NCI-H774 (cell line): ENCODE measurements at regions not wholly inside any gene's neighbourhood (a gene's known extent, or its start where the extent isn't known, plus 50 kb on each side); places are given as distances from the start of the nearest gene placed in this dataset.
A peak's percentile ranks its signal among the peaks of the same experiment; 100 is the strongest.

ENCODE experiments used
- DNase-seq: peaks from one replicate; lab custom pipeline; 2025; lab: John Stamatoyannopoulos, UW

DNA sequence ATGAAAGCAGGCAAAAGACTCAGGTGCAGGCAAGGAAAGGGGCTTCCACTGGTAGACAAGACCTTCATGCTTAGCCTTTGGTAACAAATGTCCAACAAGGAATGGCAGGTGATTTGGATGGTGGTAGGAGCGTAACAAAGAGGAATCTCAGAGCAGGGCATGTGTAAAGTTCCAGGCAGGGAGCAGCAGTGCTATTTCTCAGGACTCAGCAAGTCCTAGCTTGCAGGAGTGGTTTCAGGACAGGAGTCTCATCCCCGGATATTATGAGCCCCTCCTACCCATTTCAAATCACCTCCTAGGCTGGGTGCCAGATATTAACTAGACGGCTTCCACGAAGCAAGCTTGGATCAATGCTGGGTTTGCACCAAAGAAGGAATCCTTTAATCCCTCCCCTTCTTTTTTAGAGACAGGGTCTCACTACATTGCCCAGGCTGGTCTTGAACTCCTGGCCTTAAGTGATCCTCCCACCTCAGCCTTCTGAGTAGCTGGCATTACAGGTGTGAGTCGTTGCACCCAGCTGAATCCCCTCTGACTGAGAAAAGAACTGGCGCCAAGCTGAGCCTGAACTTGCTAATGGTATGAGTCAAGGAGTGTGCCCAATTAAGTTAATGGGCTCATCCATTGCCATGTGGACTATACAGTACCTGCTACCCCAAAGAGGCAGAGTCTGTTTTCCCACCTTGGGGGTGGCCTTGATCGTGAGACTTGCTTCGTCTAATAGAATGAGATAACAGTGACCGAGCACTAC is 190.3 kb downstream of the ARL4C start:
- DNase-seq: no peak

DNA sequence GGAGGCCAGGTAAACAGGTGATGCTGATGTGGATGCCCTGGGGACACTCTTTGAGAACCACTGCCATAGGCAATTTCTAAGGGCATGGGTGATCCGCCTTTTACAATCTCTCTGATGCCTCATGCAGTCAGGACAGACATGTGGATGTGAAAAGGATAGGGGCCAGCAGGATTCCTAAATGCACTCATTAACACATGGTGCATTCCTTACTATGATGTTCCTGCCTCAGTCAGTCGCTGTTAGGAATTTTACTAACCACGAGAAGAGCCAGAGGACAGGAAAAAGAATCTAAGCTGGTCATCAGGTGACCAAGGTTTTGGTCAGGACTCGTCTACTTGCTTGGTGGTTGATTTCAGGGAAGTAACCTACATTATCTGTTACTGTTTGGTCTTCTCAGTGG is 191.0 kb downstream of the ARL4C start:
- no peak for DNase-seq

DNA sequence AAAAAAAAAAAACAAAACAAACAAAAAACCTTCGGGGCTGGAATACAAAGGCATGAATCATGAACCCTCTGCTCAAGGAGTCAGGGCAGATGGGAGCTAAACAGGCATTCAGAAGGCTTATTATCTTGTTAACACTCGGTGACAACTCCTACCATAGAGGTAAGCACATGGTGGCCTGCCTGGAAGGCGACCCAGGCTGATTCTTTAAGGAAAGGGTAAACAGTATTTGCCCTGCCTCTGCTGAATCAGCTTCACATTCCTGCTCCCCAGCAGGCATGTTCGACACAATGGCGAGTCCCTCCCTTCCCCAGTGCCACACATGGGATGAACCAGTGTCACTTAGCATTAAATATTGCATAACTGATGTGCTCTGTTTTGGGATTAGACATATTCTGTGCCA is 191.9 kb downstream of the ARL4C start:
- DNase-seq: no peak

DNA sequence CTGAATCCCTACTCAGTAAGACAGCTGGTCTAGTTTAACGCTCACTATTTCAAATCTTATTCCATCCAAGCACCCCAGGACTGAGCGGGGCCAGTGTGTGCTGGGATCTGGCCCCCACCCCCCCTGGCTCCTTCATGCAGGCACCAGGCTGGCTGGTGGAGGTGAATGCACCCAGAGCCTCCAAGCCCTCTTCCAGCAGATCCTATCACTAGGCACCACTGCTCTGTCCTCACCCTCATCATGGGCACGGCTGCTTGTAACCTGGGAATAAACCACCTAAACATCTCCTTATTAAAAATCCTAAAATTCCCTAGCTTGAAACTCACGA is 194.3 kb downstream of the ARL4C start:
- no peak for DNase-seq

DNA sequence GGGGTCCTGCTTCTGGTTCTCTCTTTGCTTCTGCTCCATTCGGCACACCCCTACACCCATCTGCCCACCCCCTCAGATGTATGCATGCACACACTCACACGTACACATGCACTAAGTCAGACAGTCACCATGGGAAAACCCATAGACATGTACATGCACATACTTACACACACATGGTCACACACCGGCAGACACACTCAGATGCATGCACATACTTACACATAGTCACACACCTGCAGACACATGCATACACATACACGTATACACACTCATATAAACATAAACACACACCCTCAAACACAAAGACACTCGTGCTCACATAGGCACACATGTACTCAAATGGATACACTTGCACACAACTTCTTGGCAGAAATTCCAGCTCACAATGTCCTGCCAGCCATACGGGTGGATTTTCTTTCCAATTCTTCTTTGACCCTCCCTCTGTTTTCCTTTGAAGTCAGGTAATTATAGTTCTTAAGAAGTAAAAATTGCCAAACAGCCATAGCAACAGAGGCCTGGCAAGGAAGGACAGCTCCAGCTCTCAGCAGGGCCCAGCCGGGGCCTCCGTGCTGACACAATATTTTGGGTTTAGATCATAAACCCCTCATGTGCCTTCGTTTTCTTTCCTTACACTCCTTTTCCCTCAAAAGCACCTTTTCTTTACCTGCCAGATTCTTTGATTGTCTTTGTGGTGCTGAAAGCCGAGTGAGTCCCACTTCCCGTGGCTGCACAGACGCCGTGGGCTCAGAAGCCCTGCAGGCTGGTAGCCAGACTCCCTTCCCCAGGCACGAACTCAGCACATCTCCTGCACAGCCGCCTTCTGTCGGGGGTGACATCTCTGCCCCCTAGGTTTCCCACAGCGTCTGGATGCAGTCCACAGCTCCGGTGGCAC is 195.7 kb downstream of the ARL4C start:
- DNase-seq: no peak

DNA sequence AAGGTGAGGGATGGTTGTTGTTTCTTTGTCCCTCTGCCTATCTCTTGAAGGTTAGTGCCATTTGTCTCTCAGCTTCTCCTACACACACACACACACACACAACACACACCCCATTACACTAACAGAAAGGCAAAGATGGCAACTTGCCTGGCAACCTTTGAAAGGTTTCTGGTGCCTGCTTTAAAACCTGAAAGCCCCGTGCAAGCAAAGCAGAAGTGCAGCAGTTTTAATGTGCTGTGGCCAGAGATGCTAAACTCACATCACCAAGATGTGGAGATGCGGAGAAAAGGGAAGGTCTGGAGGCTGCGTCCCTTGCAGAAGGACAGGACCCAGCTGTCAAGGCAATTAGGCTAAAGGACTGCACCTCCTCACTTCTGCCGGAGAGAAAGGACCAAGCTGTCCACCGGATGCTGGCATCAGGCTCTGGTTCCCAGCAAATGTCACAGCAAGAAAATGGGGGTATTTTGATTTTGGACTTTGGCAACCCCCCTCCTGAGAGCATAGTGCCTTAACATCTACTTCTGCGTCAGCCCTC is 196.4 kb downstream of the ARL4C start:
- DNase-seq: no peak

DNA sequence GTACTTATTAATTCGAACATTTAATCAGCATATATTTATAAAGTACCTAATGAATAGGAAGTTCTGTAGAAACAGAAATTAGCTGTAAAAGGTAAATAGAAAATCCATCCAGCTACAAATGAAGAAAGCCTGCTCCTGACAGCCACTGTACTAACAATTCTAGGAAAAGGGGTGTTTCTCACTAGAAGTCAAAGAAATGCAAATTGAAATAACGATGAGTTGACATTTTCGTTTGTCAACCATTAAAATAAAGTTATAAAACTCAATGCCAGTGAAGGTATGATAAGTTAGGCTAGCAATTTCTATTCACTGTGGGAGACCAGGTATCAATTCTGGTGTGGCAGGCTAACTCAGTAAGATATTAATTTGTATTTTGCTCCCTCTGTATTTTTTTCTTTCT is 198.0 kb downstream of the ARL4C start:
- no peak for DNase-seq

DNA sequence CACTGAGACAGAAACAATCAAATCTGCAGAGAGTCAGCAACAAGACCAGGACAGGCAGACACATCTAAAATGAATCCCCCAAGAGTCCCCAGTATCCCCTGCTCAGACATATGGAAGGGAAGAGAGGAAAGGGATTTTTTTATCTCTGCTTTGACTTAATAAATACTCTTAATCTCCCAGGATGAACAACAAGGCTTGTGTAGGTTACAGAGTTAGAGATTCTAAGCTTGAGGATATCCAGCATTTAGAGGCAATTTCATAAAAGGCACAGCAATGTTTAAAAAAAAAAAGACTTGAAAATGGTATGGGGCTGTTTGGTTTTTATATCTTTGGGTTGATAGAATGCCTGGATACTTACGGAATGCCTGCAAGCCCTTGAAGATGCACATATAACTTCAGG is 199.9 kb downstream of the ARL4C start:
- DNase-seq: no peak

DNA sequence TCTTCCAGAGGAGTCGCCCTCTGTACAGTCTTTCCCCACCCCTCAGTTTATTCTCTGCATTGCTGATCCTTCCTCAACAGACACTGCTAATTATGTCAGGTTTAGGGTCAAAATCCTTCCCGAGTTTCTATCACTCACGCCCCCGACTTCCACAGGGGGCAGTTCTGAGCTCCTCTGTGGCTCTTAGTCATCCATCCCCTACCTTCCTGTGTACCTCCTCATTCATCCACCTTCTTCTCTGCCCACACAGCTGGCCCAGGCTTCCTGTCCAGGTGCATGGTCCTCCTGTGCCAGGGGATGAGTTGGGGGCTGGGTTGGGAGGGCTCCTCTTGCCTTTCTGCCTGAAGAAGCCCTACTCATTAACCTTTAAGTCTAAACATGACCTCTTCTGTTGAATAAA is 202.9 kb downstream of the ARL4C start:
- peak; percentile 4 for DNase-seq

DNA sequence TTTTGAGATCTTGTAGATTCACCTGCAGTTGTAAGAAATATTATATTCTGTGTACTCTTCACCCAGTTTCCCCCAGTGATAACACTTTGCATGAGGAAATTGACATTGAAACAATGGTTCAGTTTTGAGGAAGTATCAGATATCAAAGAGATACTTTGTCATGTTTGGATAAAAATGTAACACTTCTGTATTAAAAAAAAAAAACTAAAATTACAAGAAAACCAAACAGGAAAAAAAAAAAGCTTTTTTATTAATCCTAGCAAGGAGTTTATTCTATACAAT is 204.0 kb downstream of the ARL4C start:
- DNase-seq: no peak

DNA sequence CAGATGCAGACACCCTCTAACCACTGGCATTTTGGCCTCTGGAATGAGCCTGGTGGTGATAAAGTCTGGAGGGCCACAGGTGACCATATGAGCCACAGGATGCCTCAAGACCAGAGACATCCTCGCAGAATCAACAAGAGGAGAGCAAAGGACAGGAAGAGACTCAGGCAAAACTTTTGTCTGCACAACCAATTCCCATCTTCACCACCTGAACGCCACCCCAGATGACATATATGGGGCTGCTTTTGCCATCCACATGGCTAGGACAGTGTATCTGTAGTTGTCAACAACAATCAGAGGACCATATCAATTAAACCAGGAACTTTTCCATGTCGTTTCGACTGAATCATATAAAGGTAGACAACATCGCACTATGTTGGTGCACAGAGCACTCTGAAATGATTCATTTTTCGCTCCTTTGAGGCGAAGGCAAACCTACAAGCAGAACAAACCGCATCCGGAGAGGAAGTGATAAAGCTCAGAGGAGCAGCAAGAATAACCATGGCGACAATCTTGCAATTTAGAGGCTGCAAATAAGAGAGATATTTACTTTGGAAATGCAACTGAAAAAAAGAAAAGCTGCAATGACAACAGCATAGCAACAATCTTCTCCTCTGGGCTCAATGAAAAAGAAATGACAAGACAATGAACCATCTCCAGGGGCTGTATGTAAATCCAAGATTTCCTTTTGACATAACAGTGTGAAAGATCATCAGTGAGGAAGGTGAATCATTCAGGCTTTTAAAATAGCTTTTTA is 204.5 kb downstream of the ARL4C start:
- no peak for DNase-seq

DNA sequence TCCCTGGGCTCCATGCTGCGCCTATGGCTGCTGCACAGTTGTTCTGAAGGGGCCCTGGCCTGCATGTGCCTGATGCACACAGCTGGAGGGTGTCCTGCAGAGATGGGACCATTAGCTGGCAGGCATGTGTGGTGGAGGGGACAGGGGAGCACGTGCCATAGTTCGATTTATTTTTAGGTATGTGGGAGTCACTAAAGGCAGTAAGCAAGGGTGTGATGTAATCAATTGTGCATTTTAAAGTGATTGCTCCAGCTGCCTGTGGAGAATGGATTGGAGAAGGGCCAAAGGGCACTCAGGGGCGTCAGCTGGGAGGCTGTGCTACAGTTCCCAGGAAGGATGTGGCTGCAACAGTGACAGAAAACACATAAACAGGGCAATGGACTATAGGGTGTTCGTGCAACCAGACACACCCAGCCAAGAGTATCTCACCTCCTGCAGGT is 205.1 kb downstream of the ARL4C start:
- peak; percentile 41 for DNase-seq

DNA sequence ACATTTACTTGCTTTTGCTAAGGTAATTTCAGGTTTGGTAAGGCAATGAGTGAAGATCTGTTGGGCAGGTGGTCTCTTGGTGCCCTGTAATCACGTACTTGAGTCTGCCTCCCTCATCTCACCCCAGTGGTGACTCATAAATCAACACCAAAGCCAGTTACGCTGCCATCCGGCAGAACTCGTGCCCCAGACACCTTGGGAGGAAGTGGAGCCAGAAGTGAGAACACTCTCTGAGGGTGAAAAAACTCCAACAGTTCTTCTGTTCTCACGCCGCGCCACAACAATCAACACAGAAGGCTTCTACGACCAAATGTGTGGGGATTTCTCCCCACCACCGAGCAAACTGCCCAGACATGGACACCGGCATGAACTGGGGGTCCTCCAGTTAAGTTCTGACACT is 206.2 kb downstream of the ARL4C start:
- DNase-seq: no peak

DNA sequence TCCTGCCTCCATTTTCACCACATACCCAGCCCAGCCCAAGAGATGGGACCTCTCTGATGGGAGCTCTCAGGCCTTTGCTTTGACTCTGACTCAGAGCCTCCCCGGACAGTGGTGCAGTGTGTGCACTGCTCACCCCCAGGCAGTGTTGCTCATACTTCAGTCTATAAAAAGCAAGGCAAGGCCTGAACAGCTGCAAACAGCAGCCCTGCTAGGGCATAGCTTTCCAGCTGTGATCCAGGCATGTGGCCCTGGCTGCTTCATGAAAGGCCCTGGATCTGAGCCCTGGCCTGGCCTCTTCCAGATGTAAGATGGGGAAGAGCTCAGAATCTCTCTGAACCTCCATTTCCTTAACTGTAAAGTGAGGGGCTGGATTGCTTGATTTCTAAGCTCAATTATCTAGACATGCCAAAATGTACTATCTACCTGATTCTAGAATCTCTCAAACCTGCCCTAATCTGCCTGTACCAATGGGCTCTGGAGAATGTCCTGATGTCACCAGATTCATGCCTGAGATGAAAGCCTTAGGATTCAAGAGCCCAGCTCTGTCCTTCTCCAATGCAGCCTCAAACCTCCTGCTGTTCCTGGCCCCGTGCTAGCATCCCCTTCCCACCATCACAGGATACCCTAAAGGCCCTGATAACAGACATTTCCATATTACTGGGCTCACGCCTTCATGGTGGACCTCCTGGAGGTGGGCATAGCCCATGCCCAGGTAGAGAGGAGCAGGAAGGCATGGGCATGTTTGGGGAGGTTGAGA is 206.9 kb downstream of the ARL4C start:
- no peak for DNase-seq

DNA sequence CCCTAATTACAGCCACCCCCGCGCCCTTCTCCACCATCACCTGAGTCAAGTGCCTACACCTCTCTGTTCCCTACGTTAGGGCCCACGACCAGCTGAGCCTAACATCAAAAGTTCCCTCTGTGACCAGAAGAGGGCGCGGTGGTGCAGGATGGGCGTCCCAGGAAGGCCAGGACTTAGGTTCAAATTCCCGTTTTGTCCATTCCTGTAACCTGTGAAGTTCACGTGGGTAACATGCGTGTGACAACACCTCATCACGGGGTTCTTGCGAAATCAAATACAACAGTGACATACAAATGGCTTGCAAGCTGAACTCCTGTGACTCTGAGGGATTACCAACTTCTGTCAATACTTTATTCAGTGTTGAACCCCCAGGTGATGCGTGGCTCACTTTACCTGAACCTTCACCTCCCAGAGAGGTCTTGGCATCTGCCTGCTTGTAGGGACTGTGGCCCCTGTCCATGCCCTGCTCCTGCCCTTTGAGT is 207.9 kb downstream of the ARL4C start:
- peak; percentile 62 for DNase-seq

DNA sequence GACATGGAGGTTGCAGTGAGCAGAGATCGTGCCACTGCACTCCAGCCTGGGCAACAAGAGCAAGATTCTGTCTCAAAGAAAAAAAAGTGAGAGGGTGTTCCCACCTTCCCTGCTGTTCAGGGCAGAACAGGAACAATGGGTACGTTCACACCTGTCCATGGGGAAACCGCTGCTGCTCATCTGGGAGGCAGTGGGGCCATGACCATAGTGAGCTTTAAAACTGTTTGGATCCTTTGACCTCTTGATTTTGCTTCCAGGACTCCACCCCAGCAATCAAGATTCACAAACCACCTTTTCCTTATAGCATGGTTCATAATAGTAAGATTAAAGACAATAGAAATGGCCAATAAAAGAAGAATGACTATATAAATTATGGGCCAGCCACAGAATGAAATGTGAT is 209.2 kb downstream of the ARL4C start:
- DNase-seq: no peak

DNA sequence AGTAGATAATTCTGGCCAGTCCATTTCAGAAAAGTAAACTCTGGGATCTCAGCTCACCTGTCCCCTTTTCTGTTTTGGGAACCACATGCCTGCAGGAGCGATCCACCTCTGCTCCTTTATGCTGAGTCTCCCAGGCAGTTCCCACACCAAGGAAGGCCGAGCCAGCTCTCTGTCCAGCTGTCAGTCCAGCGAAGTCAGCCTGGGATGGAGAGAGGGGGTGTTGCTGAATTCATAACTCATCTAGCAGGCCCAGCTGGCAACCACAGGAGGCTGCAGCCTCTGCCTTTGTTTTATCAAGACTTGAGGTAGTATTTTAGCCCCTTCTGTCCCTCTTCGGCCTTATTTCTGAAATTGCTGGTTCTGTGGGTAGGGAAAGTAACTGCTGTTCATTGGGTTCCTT is 209.9 kb downstream of the ARL4C start:
- DNase-seq: no peak

DNA sequence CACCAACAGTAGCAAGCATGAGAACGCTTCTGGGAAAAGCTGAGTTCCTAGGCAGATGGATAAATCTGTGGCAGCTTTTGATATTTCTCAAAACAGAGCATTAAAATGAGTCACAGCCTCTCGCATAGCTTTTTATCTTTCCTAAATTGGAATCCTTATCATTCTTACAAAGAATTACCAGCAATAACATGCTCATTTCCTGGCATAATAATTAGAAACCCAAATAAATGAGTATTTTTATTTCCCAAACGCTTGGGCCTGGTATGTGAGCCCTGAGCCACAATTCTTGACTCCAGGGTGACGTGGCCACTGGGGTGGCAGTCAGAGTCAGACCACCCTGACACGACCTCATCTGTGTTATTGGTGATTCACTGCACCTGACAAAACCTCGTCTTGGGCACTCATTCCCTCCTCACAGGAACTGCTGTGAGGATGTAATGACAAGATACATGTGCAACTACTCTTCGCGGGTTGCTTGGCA is 210.7 kb downstream of the ARL4C start:
- no peak for DNase-seq

DNA sequence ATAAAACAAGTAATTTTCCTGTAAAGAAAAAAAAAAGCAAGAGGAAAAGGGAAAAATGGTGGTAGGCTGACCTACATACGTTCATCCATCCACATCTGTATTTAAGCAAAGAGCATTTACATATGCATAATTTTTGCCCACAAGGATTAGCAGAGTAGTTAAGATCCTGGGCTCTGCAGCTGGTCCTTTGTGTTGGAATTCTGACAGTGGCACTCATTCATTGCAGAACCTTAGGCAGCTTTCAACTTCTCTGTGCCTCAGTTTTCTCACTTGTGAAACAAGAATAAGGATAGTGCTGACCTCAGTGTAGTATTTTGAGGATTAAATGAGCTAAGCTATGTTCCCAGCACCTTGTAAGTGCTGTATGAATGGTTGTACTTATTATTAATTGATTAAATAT is 211.3 kb downstream of the ARL4C start:
- no peak for DNase-seq

DNA sequence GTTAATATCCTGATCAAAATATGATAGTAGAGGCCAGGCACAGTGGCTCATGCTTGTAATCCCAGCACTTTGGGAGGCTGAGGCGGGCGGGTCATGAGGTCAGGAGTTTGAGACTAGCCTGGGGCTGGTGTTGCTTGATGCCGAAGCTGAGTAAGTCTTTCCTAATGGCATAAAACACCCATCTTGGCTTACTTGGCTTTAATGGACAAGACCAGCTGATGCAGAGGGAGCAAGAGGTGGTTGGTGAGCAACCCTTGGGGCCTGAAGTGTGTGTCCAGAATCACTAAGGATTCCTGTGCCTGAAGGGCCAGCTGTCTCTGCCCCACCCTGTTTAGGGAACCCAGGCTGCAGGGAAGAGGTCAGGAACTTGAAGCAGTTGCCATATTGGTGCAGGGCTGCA is 217.2 kb downstream of the ARL4C start:
- no peak for DNase-seq

DNA sequence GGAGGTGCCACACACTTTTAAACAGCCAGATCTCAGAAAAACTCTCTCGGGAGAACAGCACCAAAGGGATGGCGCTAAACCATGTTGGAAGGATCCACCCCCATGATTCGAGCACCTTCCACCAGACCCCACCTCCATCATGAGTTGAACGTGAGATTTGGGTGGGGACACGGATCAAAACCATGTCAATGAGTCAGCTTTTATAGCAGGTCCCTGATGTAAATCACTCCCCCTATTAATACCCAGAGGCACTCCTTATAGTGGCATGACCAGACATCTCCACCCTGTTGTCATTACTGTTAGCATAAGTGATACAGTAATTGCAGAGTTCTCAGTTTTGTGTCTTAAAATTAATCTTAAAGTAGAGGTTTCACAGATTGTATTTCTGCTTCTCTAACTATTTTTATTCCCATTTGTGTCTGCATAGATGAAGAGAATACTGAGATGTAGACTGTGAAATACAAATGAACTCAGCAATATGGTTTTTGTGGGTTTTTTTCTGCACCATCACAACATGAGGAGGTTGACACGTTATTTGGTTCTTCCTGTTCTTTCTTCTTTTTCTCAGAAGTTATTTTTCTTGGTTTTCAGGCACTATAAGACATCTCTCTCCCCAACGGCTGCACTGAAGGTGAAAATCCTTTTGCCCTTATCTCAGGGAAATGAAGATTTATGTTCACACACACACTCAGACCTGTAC is 218.2 kb downstream of the ARL4C start:
- DNase-seq: no peak
